ENCODE measurements at regions not wholly inside any gene's neighbourhood (a gene's known extent, or its start where the extent isn't known, plus 50 kb on each side); places are given as distances from the start of the nearest gene placed in this dataset.
"Not testable (repeated sequence)": the region's sequence is repeated elsewhere in the genome, so short reads cannot be mapped to it uniquely, and the experiment has no call there.

DNA sequence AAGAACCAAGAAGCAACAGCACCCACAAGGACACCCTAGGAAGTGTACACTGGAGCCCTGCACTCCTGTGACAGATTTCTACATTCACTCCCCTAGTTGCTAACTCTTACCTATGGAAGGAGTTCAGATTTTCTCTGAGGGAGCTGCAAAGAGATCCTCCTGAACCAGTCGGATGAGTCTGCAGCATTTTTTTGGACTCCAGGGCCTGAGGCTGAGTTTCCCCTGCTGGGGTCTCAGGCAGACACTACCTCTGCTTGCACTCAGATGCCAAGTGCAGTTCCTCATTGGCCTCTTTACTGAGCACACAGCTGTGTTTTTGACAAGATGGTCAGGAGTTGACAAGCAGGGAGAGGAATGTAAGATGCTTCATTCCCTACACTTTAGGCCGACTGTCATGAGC, 153.2 kb upstream of the RBM19 start:
- DNase-seq = no peak

DNA sequence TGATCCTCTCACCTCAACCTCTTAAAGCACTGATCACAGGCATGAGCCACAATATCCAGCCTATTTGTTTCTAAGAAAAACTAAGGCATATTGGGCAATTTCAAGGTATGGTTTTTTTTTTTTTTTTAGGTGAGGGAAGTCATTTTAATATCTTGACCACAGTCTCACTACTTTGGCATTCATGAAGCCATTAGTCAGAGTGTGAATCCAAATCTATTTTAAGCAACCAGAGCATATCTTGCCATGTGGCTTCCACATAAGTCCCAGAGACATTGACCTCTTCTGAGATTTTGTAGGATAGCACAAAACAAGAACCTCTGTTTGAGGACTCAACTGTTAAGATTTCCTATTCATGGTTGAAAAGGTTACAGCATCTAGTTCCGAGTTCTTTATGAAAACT, 130.3 kb upstream of the RBM19 start:
- no peak for DNase-seq

DNA sequence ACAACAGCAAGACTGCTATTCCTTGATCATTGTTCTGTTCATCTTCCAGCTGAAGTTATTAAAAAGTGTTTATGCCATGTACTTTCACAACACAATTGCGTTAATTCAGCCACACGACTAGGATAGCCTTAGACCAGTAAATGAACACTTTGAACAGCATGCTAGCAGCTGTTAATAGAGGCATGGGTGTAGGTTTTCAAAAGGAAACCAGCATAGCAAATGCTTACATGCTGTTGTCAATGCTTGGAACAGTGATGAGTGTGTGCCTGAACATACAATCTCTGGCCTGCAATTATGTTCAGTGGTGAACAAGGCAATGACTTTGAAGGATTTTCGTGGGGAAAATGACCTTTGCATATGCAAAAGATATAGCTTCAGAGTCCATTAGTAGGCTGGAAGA, 127.4 kb upstream of the RBM19 start:
- no peak for DNase-seq

DNA sequence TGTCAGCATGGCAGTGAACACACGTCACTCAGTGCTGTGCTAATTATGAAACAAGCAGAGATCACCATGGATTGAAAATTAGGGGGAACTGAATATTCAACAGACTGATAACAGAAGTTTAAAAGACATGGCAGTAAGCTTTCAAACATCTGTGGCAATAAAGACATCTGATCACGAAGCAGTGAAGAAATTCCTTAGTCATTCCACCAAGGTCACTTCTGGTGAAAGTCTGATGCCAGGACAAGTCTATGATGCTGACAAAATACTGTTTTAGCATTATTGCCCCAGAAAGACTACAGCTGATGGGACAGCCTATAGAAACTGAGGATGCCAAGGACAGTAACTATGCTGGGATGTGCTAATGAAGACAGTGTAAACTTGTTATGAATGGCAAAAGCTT, 126.9 kb upstream of the RBM19 start:
- DNase-seq = no peak

DNA sequence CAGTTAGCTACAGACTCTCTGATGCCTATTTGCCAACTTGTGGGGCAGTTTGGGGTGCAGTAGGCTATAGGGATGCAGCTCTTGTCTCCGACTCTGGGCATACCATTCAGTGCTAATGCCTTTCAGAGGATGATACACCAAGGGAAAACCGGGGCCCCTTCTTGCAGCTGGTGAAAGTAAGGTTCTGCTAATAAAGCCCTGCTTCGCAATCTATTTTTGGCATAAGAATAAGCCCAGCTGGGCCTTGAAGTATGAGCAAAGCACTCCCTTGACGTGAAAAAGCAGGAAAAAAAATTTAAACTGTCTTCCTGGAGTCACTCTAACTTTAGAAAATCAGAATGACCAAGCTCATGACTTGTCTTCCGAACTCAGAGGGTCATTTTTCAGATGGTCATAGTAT, 124.1 kb upstream of the RBM19 start:
- no peak for DNase-seq

DNA sequence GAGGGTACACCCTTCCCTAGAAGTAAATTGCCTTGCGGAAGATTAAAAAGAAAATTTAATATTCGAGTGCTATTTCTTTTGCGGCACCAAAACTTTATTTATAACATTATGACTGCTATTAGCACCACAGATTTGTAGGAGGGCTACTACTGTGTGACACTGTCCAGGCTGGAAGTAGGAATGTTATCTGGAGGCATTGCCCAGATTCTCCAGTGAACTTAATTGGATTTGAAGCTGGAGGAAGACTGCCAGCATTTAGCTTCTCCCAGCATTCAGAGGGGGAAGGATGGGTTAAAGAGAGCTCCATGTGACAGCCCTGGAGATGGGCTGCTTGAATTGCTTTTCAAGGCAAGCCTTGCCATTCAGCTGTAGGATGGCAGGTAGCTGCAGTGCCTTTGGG, 107.0 kb upstream of the RBM19 start:
- DNase-seq = no peak

DNA sequence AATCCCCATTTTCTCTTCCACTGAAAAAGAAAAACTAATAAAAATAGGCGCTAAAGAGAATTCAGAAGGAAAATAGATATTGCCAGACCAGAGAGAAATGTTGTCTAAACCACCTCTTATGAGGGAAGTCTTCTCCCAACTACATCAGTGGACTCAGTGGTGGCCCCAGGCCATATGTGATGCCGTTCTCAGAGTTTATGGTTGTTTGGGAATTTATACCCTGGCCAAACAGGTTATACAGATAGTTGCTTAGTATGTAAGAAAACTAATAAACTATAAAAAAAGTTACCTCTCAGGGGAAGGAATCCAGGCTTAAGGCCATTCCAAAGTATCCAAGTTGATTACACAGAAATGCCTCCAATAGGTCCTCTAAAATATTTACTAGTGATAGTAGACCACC, 103.4 kb upstream of the RBM19 start:
- no peak for DNase-seq

DNA sequence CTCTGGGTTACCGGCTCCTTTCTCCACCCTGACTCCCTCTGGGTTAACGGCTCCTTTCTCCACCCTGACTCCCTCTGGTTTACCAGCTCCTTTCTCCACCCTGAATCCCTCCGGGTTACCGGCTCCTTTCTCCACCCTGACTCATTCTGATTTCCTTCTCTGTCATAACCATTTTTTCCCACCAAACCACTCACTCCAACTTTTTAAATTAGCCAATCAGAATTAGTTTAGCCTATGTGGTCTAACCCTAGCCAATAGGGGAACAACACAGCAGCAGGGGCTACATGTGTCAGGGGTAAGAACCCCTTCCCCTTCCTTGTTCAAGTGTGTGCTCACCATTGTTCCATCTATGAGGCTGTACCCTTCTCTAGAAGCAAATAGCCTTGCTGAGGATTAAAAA, 98.4 kb upstream of the RBM19 start:
- DNase-seq = no peak

DNA sequence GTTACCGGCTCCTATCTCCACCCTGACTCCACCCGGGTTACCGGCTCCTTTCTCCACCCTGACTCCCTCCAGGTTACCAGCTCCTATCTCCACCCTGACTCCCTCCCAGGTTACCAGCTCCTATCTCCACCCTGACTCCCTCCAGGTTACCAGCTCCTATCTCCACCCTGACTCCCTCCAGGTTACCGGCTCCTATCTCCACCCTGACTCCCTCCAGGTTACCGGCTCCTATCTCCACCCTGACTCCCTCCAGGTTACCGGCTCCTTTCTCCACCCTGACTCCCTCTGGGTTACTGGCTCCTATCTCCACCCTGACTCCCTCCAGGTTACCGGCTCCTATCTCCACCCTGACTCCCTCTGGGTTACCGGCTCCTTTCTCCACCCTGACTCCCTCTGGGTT, 97.9 kb upstream of the RBM19 start:
- DNase-seq = not testable (repeated sequence)

DNA sequence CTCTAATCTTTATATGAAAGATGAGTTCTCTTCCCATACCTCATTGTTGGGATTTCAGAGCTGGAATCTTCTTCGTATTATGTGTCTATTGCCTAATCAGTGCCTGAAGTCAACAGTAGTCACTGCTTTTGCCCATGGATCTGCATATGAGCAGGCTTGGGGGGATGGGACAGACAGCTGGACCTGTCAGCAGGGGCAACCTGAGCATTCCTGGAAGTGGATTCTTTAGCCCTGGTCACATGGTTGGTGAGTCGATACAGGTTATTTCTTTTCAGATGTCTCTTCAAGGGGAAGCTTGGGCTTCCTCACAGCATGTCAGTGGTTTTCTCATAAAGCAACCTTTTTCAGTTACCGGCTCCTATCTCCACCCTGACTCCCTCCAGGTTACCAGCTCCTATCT, 97.3 kb upstream of the RBM19 start:
- DNase-seq = no peak

DNA sequence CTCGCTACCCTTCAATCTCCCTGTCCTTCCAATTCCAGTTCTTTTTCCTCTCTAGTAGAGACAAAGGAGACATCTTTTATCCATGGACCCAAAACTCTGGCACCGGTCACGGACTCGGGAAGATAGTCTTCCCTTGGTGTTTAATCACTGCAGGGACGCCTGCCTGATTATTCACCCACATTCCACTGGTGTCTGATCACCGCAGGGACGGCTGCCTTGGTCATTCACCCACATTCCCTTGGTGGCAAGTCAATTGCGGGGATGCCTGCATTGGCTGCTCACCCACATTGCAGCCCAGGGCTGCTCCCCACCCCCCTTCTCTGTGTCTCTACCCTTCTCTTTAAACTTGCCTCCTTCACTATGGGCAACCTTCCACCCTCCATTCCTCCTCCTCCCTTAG, 90.2 kb upstream of the RBM19 start:
- DNase-seq = not testable (repeated sequence)

DNA sequence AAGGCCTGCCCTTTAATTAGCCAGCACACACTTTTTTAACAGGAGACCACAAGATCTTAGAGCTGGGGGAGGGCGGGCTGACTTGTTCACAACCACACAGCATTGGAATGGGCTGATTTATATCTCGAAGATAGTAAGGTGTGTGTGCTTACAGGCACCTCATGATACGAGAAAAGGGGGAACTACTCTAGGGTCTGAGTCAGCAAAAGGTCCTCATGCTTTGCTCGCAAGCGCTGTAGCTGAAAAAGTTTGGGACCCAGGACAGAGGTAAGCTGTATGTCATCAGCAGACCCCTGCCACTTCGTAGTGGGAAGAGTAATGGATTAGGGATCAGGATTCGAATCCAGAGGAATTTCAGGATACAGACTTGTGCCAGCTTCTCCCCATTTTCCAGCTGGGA, 88.9 kb upstream of the RBM19 start:
- no peak for DNase-seq

DNA sequence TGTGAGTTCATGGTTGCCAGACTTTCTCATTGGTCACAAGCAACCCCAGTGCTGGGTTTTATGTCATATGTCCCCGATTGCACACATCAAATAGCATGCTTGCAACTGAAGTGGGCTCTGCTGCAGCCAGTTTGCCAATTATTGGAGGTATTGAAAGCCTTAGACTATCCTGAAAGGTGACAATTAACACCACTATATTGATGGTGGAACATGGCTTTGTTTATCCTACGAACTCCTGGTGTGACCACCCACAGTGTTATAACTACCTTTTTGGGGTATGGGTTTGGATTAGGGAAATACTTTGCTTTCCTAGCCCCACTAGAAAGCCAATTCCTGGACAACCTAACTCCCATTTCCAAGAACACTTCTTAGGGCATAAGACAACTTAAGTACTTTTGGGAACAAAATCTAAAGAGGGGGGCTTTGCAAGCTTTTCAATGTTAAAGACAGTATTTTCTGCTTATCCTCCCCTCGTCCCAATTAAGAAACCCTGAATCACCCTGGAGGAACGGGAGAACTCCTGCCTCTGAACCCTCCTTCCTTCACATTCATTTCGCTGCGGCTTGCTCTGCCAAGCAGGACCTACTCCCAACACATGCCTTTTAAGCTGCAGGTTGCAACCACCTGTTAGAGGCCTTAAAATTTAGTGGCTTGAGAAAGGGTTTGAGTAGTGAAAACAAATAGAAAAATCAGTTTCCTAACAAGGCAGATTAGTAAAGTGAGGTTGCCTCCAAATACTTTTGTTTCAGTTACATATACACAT, 80.3 kb upstream of the RBM19 start:
- DNase-seq = no peak

DNA sequence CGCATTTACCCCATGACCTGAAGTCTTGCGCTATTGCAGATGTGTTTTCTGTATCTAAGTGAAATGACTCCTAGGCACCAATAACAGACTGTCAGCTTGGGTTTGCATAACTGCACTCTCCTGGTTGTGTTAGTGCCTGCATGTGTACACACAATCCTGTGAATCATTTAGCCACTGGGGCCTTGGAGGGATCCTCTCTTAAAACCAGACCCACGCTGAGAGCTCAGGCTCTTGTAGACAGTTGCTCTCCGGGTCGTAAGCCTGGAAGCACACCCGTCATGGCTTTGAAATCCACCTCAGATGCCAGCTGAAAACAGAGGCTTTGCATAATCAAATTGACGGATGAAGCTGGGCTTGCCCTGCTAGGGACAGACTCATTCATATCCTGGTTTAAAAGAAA, 79.2 kb upstream of the RBM19 start:
- no peak for DNase-seq

DNA sequence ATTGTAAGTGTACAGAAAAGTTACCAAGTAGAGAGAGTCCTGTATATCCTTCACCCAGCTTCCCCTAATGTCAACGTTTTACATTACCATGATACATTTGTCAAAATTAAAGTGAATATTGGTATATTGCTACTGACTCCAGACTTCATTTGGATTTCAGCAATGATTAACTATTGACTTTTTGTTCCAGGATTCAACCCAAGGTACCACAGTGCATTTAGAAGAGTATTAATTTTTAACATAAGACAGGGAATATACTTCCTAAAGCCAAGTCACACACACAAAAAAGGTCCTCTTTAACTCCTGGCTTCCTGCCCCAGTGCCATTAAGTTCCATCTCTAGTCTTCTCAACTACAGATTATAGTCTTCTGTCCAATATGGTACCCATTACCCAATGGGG, 75.5 kb upstream of the RBM19 start:
- DNase-seq = no peak

DNA sequence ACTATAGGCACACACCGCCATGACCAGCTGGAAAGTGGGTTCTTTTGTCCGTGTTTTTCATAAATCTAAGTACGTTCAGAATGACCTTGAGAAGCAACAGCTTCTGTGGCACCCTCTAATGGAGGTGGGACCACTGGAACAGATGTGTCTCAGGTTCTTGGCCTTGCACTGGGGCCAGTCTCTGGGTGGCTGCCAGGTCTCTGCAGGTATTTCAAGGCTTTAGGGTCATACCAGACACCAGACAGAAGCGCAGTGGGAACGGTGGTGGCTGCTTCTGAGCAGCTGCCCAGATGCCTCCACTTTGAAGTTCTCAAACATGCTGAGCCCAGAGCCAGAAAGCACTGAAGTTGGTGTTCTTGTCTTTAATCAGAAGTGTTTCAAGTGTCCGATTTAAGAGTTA, 75.0 kb upstream of the RBM19 start:
- DNase-seq = no peak

DNA sequence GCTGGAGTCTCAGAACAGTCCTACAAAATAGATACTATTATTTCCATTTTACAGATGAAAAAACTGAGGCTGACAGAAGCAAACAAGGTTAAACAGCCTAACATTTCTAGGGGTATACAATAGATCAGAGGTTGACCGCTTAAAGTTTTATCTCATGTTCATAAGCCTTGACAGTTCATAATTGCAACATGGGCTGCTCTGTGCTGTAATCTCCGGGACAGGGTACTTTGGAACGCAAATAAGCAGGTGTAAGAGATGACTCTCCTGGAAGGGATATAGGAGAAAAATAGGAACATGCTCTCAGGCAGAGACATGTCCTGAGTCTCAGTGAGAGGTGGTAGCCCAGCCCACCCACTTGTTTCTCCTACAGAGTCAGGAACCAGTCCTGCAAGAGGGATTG, 72.8 kb upstream of the RBM19 start:
- no peak for DNase-seq

DNA sequence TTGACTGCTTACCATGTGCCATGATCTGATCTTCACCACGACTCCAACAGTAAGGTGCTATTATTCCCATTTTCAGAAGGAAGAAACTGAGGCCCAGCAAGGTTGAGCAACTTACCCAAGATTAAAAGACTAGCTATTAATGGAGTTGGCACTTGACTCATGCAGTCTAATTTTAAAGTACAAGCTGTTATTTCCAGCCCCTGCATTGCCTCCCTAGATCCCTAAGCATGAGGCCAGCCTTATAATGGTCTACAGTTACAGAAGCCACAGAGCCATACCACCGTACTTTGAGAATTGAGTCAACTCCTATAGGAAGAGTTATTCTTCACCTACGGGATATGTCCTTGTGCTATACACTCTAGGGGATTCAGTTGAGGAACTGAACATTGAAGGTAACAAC, 66.7 kb upstream of the RBM19 start:
- DNase-seq = no peak

DNA sequence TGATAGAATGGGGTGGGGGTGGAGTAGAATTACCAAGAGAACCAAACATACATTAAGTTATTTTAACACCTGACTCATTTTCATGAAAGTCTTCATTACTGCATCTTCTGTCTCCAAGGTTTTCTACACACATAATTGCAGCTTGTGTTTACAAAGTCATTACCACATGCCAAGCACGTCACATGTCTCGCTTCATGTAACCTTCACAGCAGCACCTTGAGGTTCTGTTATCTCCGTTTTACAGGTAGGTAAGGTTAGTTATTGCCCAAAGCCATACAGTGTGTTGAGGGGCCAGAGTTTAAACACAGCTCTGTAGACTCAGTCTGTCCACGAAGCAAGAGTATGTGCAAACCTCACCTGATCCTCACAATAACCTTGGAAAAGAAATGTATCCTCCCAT, 64.3 kb upstream of the RBM19 start:
- DNase-seq = peak; percentile 83

DNA sequence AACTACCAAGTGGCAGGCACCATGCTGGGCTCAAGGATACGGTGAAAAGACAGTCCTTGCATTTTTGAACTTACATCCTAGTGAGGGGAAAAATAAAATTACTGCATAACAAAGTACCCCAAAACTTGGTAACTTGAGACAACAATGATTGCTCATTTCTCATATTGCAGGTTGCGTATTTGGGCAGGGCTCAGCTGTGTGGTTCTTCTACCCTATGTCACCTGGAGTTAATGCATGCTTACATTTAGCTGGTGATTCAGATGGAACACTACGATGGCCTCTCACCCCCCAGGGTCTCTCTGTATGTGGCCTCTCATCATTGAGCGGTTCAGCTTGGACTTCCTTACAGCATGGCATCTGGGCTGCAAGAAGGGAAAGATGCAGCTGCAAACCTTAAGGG, 60.7 kb upstream of the RBM19 start:
- DNase-seq = no peak

DNA sequence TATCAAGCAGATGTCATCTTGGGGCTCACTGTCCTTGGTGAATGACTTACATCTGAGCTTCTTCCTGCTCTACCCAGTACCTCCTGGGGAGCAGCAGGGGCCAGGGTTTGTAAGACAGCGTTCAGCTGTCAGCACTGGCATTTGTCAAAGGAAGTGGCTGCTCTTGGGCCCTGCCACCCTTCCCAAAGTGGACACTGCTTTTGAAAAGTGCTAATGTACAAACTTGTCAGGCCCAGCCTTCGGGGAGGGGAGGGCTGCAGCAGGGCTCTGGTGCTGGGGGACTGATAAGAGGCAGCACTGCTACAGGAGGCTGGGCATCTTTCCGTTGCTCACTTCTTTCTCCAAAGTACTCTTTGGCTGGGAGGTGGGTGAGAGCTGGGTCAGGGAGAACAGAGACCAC, 59.8 kb upstream of the RBM19 start:
- DNase-seq = no peak

DNA sequence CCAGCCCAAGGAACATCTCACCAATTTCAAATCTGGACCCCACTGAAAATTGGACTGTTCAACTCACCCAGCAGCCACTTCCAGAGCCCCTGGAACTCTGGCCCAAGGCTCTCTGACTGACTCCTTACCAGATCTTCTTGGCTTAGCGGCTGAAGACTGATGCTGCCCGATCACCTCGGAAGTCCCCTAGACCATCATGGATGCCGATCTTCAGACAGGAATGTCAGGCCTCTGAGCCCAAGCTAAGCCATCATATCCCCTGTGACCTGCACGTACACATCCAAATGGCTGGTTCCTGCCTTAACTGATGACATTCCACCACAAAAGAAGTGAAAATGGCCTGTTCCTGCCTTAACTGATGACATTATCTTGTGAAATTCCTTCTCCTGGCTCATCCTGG, 56.0 kb upstream of the RBM19 start:
- DNase-seq = not testable (repeated sequence)

DNA sequence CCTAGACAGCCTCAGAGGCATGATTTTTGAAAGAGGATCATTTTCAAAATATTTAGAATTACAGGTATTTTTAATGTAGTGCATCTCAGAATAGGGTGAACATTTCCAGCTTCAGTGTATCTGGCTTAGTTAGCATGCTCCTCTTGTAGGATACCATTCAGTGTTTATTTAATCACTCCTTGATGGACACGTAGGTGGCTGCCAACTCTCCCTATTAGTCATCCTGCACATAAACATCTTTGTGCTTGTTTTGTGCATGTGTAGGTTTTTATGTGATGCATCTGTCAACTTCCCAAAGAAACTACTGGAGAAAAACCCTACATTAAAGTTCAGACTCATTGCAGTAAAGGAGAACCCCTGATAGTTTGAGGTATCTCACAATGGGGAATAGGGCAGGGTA, 52.5 kb upstream of the RBM19 start:
- DNase-seq = no peak
